ENCODE measurements at regions not wholly inside any gene's neighbourhood (a gene's known extent, or its start where the extent isn't known, plus 50 kb on each side); places are given as distances from the start of the nearest gene placed in this dataset.

GRCh38 chr17:27366437-27366836 is 72.5 kb downstream of the WSB1 start:
- TF ChIP-seq CTCF (IDR thresholded peaks at IDR 0.05) (no peak), POLR2A (IDR thresholded peaks at IDR 0.05) (no peak)
